Keratinocyte (primary cell): ENCODE measurements at regions not wholly inside any gene's neighbourhood (a gene's known extent, or its start where the extent isn't known, plus 50 kb on each side); places are given as distances from the start of the nearest gene placed in this dataset.

ENCODE experiments used
- DNase-seq: peaks from one replicate; pipeline ENCODE4 v3.0.0-alpha.2; 2011; ENCODE audit warnings: low read depth, missing footprints, low spot score
- FAIRE-seq: peaks from 2 replicates; lab custom pipeline; 2011; peaks lifted over from hg19 to GRCh38; lab: Jason Lieb, UNC
- H2AFZ ChIP-seq: 2 replicates; pipeline ENCODE4 v1.6.0; 2012; ENCODE audit warnings: low read length, control low read depth, inconsistent platforms; ENCODE audit not compliant: control insufficient read depth
- H3K27ac ChIP-seq: 2 replicates; pipeline ENCODE4 v1.5.1; 2011; ENCODE audit warnings: low read length; ENCODE audit not compliant: control insufficient read depth, insufficient read depth
- H3K27me3 ChIP-seq: 3 replicates; pipeline ENCODE4 v1.6.0; 2011; ENCODE audit warnings: low read length; ENCODE audit not compliant: control insufficient read depth, insufficient read depth; ENCODE audit errors: extremely low read depth
- H3K36me3 ChIP-seq, 2 experiments: 2 replicates in 1 of 2; 3 replicates in 1 of 2; pipeline ENCODE4 v1.5.1; 2011; ENCODE audit warnings: low read length in 2 of 2, mild to moderate bottlenecking in 1 of 2; ENCODE audit not compliant: control insufficient read depth in 2 of 2, insufficient read depth in 2 of 2; ENCODE audit errors: extremely low read depth in 1 of 2
- H3K4me1 ChIP-seq: 3 replicates; pipeline ENCODE4 v1.5.1; 2011; ENCODE audit warnings: low read length; ENCODE audit not compliant: control insufficient read depth, insufficient read depth; ENCODE audit errors: extremely low read depth
- H3K4me2 ChIP-seq: 3 replicates; pipeline ENCODE4 v1.6.0; 2011; ENCODE audit warnings: low read depth, low read length; ENCODE audit not compliant: control insufficient read depth, insufficient read depth; ENCODE audit errors: extremely low read depth
- H3K4me3 ChIP-seq, 3 experiments: fragments of 200-600 bp in 1 of 3; sonication (generic) in 1 of 3; 2 replicates in 2 of 3; 3 replicates in 1 of 3; pipeline ENCODE4 v1.5.1; 2011 to 2016; ENCODE audit warnings: low read length in 3 of 3, mild to moderate bottlenecking in 3 of 3, control low read depth in 2 of 3, inconsistent platforms in 1 of 3, low read depth in 1 of 3, mixed read lengths in 1 of 3, mixed run types in 1 of 3, moderate library complexity in 1 of 3; ENCODE audit not compliant: control insufficient read depth in 2 of 3, insufficient read depth in 2 of 3; ENCODE audit errors: extremely low read depth in 1 of 3
- H3K79me2 ChIP-seq: 2 replicates; pipeline ENCODE4 v1.6.0; 2012; ENCODE audit warnings: low read length; ENCODE audit not compliant: control insufficient read depth, insufficient read depth
- H3K9ac ChIP-seq: 3 replicates; pipeline ENCODE4 v1.6.0; 2011; ENCODE audit warnings: low read length; ENCODE audit not compliant: control insufficient read depth, insufficient read depth; ENCODE audit errors: extremely low read depth
- H3K9me1 ChIP-seq: 3 replicates; pipeline ENCODE4 v1.6.0; 2011; ENCODE audit warnings: low read length; ENCODE audit not compliant: control insufficient read depth, insufficient read depth; ENCODE audit errors: extremely low read depth
- H3K9me3 ChIP-seq: 2 replicates; pipeline ENCODE4 v1.5.1; 2012; ENCODE audit warnings: low read depth, low read length; ENCODE audit not compliant: control insufficient read depth
- H4K20me1 ChIP-seq: 3 replicates; pipeline ENCODE4 v1.6.0; 2011; ENCODE audit warnings: low read length; ENCODE audit not compliant: control insufficient read depth, insufficient read depth; ENCODE audit errors: extremely low read depth
- EZH2 ChIP-seq: IDR thresholded peaks from one replicate; pipeline ENCODE4 v1.6.1; 2012; ENCODE audit warnings: inconsistent platforms, mild to moderate bottlenecking, low read length, moderate library complexity
- dilution Hi-C: fragments of 300-500 bp; cut with MboI; formaldehyde crosslinking; loops from one replicate; pipeline ENCODE4 v1.7.0; 2020; ENCODE audit warnings: low sequenced_read_pairs; ENCODE audit not compliant: extremely low pct_ligation_motif_present
- TF ChIP-seq, protein P1 (sequence below), 3 experiments: IDR thresholded peaks in 1 of 3; conservative IDR thresholded peaks in 1 of 3; optimal IDR thresholded peaks in 1 of 3; 2 replicates in 2 of 3; 3 replicates in 1 of 3; pipeline versions ENCODE3 to v1.5.1; 2011; ENCODE audit warnings: low read length in 3 of 3, mild to moderate bottlenecking in 3 of 3, moderate library complexity in 2 of 3, control low read depth in 1 of 3, inconsistent platforms in 1 of 3; ENCODE audit not compliant: insufficient read depth in 2 of 3; ENCODE audit errors: extremely low read depth in 1 of 3

DNA sequence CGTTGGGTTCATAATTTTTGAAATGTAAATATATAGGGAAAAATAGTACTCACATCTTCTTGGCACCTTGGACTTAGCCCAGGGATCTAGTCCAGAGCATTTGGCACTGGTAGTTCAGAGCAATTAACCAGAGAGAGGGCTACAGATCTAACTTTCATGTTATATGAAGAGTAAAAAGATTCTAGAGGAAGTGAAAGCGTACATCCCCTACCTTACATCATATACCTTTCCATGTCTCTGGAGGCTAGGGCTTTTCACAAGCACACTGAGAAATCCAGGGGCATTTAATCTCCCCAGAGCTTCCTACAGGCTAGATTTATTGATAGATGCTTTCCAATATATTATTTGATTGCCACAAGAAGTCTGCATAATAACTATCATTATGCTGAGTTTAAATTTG is 687.5 kb upstream of the FBXO33 start:
- Histone ChIP-seq H3K4me1 (no peaks in the 10 kb centered on the region), H3K4me2 (no peak overlapping the region), H3K27ac (no peak overlapping the region), H2AFZ (no peak overlapping the region), H4K20me1 (no peaks in the 10 kb centered on the region), H3K4me3 (no peak overlapping the region), H3K36me3 (no peaks in the 10 kb centered on the region), H3K9me3 (no peaks in the 10 kb centered on the region), H3K9me1 (no peaks in the 10 kb centered on the region), H3K79me2 (no peaks in the 10 kb centered on the region), H3K27me3 (no peaks in the 10 kb centered on the region), H3K9ac (no peak overlapping the region)
- FAIRE-seq, result no peak
- TF ChIP-seq, protein P1, sequence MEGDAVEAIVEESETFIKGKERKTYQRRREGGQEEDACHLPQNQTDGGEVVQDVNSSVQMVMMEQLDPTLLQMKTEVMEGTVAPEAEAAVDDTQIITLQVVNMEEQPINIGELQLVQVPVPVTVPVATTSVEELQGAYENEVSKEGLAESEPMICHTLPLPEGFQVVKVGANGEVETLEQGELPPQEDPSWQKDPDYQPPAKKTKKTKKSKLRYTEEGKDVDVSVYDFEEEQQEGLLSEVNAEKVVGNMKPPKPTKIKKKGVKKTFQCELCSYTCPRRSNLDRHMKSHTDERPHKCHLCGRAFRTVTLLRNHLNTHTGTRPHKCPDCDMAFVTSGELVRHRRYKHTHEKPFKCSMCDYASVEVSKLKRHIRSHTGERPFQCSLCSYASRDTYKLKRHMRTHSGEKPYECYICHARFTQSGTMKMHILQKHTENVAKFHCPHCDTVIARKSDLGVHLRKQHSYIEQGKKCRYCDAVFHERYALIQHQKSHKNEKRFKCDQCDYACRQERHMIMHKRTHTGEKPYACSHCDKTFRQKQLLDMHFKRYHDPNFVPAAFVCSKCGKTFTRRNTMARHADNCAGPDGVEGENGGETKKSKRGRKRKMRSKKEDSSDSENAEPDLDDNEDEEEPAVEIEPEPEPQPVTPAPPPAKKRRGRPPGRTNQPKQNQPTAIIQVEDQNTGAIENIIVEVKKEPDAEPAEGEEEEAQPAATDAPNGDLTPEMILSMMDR (optimal IDR thresholded peaks at IDR 0.05 in 1 of 3, IDR thresholded peaks at IDR 0.05 in 1 of 3, conservative IDR thresholded peaks at IDR 0.05 in 1 of 3; ENCODE audit: extremely low read depth in 1 of 3, insufficient read depth in 2 of 3, low read length in 3 of 3), result no peak
- no peak for TF ChIP-seq EZH2
- DNase-seq, result no peak
- dilution Hi-C loops, result no loop called here

DNA sequence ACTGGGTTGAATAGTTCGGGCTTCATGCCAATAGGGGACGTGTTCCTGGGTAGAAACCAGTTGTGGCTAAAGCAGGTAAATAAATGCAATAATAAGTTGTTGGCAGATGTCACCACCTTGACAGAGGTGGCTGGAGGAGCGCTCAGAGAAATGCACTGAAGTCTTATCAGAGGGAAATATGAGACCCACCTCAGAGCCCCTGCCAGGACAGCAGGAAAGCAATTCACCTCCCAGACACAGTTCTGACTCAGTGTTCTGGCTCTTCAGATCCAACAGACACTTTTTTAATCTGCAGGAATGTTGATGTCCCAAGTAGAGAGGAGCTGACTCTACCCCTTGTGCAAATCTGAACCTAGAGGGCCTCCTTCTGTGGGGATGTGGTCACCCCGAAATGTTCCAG is 687.1 kb upstream of the FBXO33 start:
- H3K36me3 ChIP-seq, result no peaks in the 10 kb centered on the region
- no peaks in the 10 kb centered on the region for H4K20me1 ChIP-seq
- FAIRE-seq (no peak), DNase-seq (no peak)
- H3K9me3 ChIP-seq, result no peaks in the 10 kb centered on the region
- H3K27me3 ChIP-seq, result no peaks in the 10 kb centered on the region
- H3K4me3 ChIP-seq, result no peak overlapping the region
- no peaks in the 10 kb centered on the region for H3K4me1 ChIP-seq
- H2AFZ ChIP-seq, result no peak overlapping the region
- H3K4me2 ChIP-seq, result no peak overlapping the region
- TF ChIP-seq EZH2, result no peak
- TF ChIP-seq, protein P1 (optimal IDR thresholded peaks at IDR 0.05 in 1 of 3, IDR thresholded peaks at IDR 0.05 in 1 of 3, conservative IDR thresholded peaks at IDR 0.05 in 1 of 3; ENCODE audit: extremely low read depth in 1 of 3, insufficient read depth in 2 of 3, low read length in 3 of 3), result no peak
- no peak overlapping the region for H3K27ac ChIP-seq
- H3K9me1 ChIP-seq, result no peaks in the 10 kb centered on the region
- H3K9ac ChIP-seq, result no peak overlapping the region
- no peaks in the 10 kb centered on the region for H3K79me2 ChIP-seq
- dilution Hi-C loops, result no loop called here
